ENCODE measurements at regions not wholly inside any gene's neighbourhood (a gene's known extent, or its start where the extent isn't known, plus 50 kb on each side); places are given as distances from the start of the nearest gene placed in this dataset.
A peak's percentile ranks its signal among the peaks of the same experiment; 100 is the strongest.

DNA sequence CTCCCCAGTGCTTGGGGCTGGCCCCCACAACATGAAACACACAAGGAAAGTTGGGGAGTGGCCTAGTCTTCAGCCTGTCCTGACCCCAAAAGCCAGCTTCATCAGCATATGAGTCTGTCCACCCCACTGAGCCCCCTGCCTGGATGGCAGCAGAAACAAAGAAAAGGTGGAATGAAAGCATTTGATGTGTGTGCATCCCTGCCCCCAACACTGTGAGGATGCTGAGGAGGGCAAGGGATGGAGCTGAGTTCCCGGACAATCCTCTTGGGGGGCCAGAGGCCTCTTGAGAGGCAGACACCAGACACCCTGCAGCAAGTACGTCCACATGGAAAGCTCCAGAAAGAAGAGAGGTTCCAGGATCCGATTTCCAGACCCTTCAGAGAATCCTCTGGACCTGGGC, 113.5 kb upstream of the PPP1R26 start:
- no peak for ATAC-seq
- no peak overlapping the region for H3K4me2 ChIP-seq
- WGBS (ENCODE audit: missing lambda C conversion rate): 59% methylated on average over 3 of the region's 3 CpGs
- no peak overlapping the region for H3K27ac ChIP-seq
- no peaks in the 10 kb centered on the region for H3K9me3 ChIP-seq
- H3K4me3 ChIP-seq: no peak overlapping the region
- DNase-seq (ENCODE audit: low read depth in 1 of 2, low spot score in 1 of 2): no peak
- POLR2A ChIA-PET: no interaction called here
- CTCF ChIA-PET: interaction anchor here (0.9 to 1.6 kb wide), 2 partner anchors 10 to 25 kb away, joined by 3 to 4 read pairs; no protein-coding TSS in a partner anchor
- FAIRE-seq: no peak
- H3K4me1 ChIP-seq: no peaks in the 10 kb centered on the region; the same call in 2 of the 3 replicates
- TF ChIP-seq KDM1A (IDR thresholded peaks at IDR 0.05; ENCODE audit: low read depth) (no peak), EHF (CRISPR knock-in tag; IDR thresholded peaks at IDR 0.05) (no peak), KDM5A (IDR thresholded peaks at IDR 0.05) (no peak), SMC3 (IDR thresholded peaks at IDR 0.05) (no peak), FOXS1 (CRISPR knock-in tag; IDR thresholded peaks at IDR 0.05) (no peak), CBX2 (IDR thresholded peaks at IDR 0.05; ENCODE audit: borderline replicate concordance, low read depth) (no peak)
- TF ChIP-seq, protein P1, sequence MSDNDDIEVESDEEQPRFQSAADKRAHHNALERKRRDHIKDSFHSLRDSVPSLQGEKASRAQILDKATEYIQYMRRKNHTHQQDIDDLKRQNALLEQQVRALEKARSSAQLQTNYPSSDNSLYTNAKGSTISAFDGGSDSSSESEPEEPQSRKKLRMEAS (IDR thresholded peaks at IDR 0.05): no peak
- TF ChIP-seq, protein P2, sequence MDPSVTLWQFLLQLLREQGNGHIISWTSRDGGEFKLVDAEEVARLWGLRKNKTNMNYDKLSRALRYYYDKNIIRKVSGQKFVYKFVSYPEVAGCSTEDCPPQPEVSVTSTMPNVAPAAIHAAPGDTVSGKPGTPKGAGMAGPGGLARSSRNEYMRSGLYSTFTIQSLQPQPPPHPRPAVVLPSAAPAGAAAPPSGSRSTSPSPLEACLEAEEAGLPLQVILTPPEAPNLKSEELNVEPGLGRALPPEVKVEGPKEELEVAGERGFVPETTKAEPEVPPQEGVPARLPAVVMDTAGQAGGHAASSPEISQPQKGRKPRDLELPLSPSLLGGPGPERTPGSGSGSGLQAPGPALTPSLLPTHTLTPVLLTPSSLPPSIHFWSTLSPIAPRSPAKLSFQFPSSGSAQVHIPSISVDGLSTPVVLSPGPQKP (IDR thresholded peaks at IDR 0.05; ENCODE audit: low read depth, low read length): no peak
- TF ChIP-seq, protein P3, sequence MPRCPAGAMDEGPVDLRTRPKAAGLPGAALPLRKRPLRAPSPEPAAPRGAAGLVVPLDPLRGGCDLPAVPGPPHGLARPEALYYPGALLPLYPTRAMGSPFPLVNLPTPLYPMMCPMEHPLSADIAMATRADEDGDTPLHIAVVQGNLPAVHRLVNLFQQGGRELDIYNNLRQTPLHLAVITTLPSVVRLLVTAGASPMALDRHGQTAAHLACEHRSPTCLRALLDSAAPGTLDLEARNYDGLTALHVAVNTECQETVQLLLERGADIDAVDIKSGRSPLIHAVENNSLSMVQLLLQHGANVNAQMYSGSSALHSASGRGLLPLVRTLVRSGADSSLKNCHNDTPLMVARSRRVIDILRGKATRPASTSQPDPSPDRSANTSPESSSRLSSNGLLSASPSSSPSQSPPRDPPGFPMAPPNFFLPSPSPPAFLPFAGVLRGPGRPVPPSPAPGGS (IDR thresholded peaks at IDR 0.05): no peak

DNA sequence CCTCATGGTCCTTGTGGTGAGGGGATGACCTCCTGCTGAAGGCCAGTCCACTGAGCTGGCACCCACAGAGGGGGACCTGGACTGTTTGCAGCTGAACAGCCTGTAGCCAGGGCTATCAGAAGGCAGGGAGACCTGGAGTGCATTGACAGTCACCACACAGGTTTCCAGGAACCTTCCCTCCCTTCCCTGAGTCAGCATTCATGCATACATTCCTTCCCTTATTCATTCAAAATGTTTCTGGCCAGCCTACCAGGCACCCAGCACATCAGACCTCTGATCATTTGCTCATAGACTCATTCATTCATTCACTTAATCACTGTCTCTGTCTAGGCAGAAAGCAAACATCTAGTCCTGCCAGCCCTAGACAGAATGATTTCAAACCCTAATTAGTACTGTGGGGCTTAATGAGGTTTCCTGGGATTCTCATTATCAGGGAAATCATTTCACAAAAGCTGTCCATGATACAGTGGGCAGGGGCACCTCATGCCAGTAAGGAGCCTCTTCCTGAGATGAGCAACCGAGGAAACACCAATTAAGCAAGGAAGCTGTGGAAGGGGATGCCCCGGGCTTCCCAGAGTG, 110.1 kb upstream of the PPP1R26 start:
- no peak for FAIRE-seq
- no peak for DNase-seq (ENCODE audit: low read depth in 1 of 2, low spot score in 1 of 2)
- Histone ChIP-seq H3K9me3 (no peaks in the 10 kb centered on the region), H3K27ac (no peak overlapping the region), H3K4me1 (no peaks in the 10 kb centered on the region; the same call in 2 of the 3 replicates), H3K4me2 (no peak overlapping the region), H3K4me3 (no peak overlapping the region)
- 59% methylated on average over 2 of the region's 2 CpGs for WGBS (ENCODE audit: missing lambda C conversion rate)
- TF ChIP-seq HEYL (CRISPR knock-in tag; IDR thresholded peaks at IDR 0.05) (no peak), MAFK (IDR thresholded peaks at IDR 0.05; ENCODE audit: partially characterized antibody) (peak; percentile 70), ZC3H11A (IDR thresholded peaks at IDR 0.05) (no peak)
- POLR2A ChIA-PET: no interaction called here
- ATAC-seq: peak in 1 of 2 experiments; percentile 19; a peak in 2 of 6 replicates
- CTCF ChIA-PET: interaction anchor here (1.0 to 2.5 kb wide), 5 partner anchors 20 to 283 kb away, joined by 3 to 12 read pairs (median 3); partner anchors contain the start of gene OLFM1

DNA sequence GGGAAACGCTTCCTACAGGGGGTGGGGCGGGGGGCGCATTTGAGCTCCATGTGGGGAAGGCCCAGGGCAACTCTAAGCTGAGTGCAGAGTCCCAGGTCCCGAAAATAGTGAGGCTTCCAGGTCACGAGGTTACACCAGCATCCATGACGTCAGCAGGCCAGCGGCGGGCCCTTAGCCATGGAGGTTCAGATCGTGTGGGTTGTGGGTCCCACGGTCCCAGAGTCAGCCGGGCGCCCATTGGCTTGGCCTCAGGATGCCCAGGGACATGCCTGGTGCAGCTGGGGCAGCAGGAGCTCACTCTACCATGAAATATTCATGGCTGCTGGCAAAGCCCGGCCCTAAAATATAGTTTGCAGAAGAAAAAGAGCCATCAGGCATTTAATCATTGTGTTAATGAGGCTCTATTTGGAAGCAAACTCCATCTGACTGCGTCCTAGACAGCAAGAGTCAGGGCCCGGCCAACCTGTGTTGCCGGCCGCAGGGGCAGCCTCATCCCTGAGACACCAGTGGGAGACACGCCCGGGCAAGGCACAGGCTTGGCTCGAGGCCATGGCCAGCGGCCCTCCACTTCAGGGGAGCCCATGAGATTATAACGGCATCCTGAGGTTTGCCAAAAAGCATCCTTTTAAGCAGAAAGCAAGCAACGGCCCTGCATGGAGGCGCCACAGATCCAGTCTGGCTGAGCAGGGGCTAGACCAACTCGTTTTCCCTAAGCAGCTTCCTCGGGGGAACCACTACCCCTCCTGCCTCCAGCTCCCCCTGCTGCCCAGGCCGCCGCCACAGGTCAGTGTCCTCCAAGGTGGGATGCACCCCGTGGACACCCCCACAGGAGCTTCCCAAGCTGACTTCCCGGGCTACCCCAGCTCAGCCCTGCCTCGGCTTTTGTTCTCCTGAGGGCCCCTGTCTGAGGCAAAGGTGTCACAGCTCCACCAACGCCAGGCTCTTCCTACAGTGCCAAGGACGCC, 108.9 kb upstream of the PPP1R26 start:
- H3K4me3 ChIP-seq: no peak overlapping the region
- ChIA-PET POLR2A (no interaction called here), CTCF (interaction anchor here (1.3 to 2.5 kb wide), 2 partner anchors 18 to 42 kb away, joined by 4 to 12 read pairs; no protein-coding TSS in a partner anchor)
- FAIRE-seq (no peak), ATAC-seq (no peak), DNase-seq (ENCODE audit: low read depth in 1 of 2, low spot score in 1 of 2) (no peak)
- peak overlapping the region in 1 of 2 experiments; percentile 59; a peak in 2 of 6 replicates for H3K27ac ChIP-seq
- H3K4me1 ChIP-seq: no peaks in the 10 kb centered on the region; the same call in 2 of the 3 replicates
- no peak overlapping the region for H3K4me2 ChIP-seq
- WGBS (ENCODE audit: missing lambda C conversion rate): 62% methylated on average over 19 of the region's 33 CpGs
- H3K9me3 ChIP-seq: no peaks in the 10 kb centered on the region
- TF ChIP-seq, protein P4, sequence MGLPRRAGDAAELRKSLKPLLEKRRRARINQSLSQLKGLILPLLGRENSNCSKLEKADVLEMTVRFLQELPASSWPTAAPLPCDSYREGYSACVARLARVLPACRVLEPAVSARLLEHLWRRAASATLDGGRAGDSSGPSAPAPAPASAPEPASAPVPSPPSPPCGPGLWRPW (IDR thresholded peaks at IDR 0.05): no peak
- TF ChIP-seq SMC3 (IDR thresholded peaks at IDR 0.05) (no peak), JUN (IDR thresholded peaks at IDR 0.05) (no peak), ZFP36 (IDR thresholded peaks at IDR 0.05; ENCODE audit: borderline replicate concordance, partially characterized antibody) (no peak), KDM1A (IDR thresholded peaks at IDR 0.05; ENCODE audit: low read depth) (no peak), RAD21 (conservative IDR thresholded peaks at IDR 0.05 in 1 of 2, IDR thresholded peaks at IDR 0.05 in 1 of 2) (no peak), ESRRA (IDR thresholded peaks at IDR 0.05; ENCODE audit: borderline replicate concordance, low read length) (no peak), RARB (CRISPR knock-in tag; IDR thresholded peaks at IDR 0.05) (no peak), PHF8 (IDR thresholded peaks at IDR 0.05; ENCODE audit: borderline replicate concordance, low read depth) (no peak), FOSB (CRISPR knock-in tag; IDR thresholded peaks at IDR 0.05) (no peak)
- TF ChIP-seq, protein P5, sequence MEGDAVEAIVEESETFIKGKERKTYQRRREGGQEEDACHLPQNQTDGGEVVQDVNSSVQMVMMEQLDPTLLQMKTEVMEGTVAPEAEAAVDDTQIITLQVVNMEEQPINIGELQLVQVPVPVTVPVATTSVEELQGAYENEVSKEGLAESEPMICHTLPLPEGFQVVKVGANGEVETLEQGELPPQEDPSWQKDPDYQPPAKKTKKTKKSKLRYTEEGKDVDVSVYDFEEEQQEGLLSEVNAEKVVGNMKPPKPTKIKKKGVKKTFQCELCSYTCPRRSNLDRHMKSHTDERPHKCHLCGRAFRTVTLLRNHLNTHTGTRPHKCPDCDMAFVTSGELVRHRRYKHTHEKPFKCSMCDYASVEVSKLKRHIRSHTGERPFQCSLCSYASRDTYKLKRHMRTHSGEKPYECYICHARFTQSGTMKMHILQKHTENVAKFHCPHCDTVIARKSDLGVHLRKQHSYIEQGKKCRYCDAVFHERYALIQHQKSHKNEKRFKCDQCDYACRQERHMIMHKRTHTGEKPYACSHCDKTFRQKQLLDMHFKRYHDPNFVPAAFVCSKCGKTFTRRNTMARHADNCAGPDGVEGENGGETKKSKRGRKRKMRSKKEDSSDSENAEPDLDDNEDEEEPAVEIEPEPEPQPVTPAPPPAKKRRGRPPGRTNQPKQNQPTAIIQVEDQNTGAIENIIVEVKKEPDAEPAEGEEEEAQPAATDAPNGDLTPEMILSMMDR (IDR thresholded peaks at IDR 0.05): no peak
- TF ChIP-seq, protein P6, sequence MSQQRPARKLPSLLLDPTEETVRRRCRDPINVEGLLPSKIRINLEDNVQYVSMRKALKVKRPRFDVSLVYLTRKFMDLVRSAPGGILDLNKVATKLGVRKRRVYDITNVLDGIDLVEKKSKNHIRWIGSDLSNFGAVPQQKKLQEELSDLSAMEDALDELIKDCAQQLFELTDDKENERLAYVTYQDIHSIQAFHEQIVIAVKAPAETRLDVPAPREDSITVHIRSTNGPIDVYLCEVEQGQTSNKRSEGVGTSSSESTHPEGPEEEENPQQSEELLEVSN (IDR thresholded peaks at IDR 0.05; ENCODE audit: borderline replicate concordance, low read depth): no peak
- TF ChIP-seq, protein P1 (IDR thresholded peaks at IDR 0.05): no peak
- TF ChIP-seq, protein P2 (IDR thresholded peaks at IDR 0.05; ENCODE audit: low read depth, low read length): no peak

Data from A549 (cell line).